Suprapubic skin (tissue), 4 donors: ENCODE measurements at regions not wholly inside any gene's neighbourhood (a gene's known extent, or its start where the extent isn't known, plus 50 kb on each side); places are given as distances from the start of the nearest gene placed in this dataset.
A peak's percentile ranks its signal among the peaks of the same experiment; 100 is the strongest.
"Not testable (repeated sequence)": the region's sequence is repeated elsewhere in the genome, so short reads cannot be mapped to it uniquely, and the experiment has no call there.

Source experiments
- DNase-seq, 2 donors: peaks; one replicate each; pipeline ENCODE4 v3.0.0-alpha.2; 2019; ENCODE audit warnings: low spot score in 2 of 2
- H3K27ac ChIP-seq: fragments of 200-600 bp; sonication (generic); one replicate; pipeline ENCODE4 v1.5.1; 2019
- H3K27me3 ChIP-seq: fragments of 200-600 bp; sonication (generic); one replicate; pipeline ENCODE4 v1.5.1; 2019
- H3K36me3 ChIP-seq: fragments of 200-600 bp; sonication (generic); one replicate; pipeline ENCODE4 v1.5.1; 2019
- H3K4me1 ChIP-seq: fragments of 200-600 bp; sonication (generic); one replicate; pipeline ENCODE4 v1.5.1; 2019
- H3K4me3 ChIP-seq: fragments of 200-600 bp; sonication (generic); one replicate; pipeline ENCODE4 v1.5.1; 2019; ENCODE audit warnings: mild to moderate bottlenecking
- H3K9me3 ChIP-seq: fragments of 200-600 bp; sonication (generic); one replicate; pipeline ENCODE4 v1.5.1; 2019
- EP300 ChIP-seq: sonication (generic); formaldehyde crosslinking; IDR thresholded peaks from one replicate; pipeline ENCODE4 v1.6.1; 2017; ENCODE audit warnings: antibody characterized with exemption
- POLR2A ChIP-seq, 2 donors: fragments of 450-650 bp; IDR thresholded peaks; one replicate each; pipeline ENCODE4 v1.6.1; 2017; ENCODE audit warnings: antibody characterized with exemption in 2 of 2, mild to moderate bottlenecking in 2 of 2, moderate library complexity in 2 of 2
- POLR2AphosphoS5 ChIP-seq, 3 donors: sonication (generic); formaldehyde crosslinking; IDR thresholded peaks; one replicate each; pipeline ENCODE4 v1.6.1; 2017; ENCODE audit warnings: antibody characterized with exemption in 3 of 3
- WGBS: methylation state at CpG from one replicate; pipeline ENCODE4 v1.1.5; 2018; 5-methylcytosine and 5-hydroxymethylcytosine counted together
- TF ChIP-seq, protein P1 (sequence below), 2 donors: fragments of 200-600 bp in 1 of 2; fragments of 450-650 bp in 1 of 2; sonication (generic) in 1 of 2; IDR thresholded peaks; one replicate each; pipeline ENCODE4 v1.5.1; 2016 to 2019; ENCODE audit warnings: antibody characterized with exemption in 2 of 2, mild to moderate bottlenecking in 1 of 2, moderate library complexity in 1 of 2

DNA sequence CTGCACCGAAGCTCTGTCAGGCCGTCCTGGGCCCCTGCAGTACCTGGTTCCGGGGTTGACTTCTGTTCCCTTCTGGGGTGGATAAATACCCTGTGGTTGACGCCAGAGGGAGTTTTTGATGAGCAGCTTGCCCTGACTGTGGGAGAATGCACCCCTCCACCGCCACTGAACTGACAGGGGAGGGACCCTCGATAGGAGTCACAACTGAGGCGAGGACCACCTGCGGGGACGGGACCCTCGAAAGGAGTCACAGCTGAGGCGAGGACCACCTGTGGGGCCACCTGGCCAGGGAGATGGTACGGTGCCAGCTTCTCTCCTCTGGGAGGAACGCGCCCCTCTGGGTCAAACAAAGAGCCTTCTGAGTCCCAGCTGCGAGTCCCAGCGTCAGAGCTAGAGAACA, 100.1 kb upstream of the FRMD1 start:
- no peaks in the 10 kb centered on the region for H3K36me3 ChIP-seq
- no peak for TF ChIP-seq EP300
- TF ChIP-seq POLR2AphosphoS5 (IDR thresholded peaks at IDR 0.05) = no peak
- no peak for TF ChIP-seq POLR2A (IDR thresholded peaks at IDR 0.05)
- TF ChIP-seq, protein P1, sequence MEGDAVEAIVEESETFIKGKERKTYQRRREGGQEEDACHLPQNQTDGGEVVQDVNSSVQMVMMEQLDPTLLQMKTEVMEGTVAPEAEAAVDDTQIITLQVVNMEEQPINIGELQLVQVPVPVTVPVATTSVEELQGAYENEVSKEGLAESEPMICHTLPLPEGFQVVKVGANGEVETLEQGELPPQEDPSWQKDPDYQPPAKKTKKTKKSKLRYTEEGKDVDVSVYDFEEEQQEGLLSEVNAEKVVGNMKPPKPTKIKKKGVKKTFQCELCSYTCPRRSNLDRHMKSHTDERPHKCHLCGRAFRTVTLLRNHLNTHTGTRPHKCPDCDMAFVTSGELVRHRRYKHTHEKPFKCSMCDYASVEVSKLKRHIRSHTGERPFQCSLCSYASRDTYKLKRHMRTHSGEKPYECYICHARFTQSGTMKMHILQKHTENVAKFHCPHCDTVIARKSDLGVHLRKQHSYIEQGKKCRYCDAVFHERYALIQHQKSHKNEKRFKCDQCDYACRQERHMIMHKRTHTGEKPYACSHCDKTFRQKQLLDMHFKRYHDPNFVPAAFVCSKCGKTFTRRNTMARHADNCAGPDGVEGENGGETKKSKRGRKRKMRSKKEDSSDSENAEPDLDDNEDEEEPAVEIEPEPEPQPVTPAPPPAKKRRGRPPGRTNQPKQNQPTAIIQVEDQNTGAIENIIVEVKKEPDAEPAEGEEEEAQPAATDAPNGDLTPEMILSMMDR (IDR thresholded peaks at IDR 0.05) = no peak
- H3K4me1 ChIP-seq = no peaks in the 10 kb centered on the region
- no peaks in the 10 kb centered on the region for H3K9me3 ChIP-seq
- no peak overlapping the region for H3K4me3 ChIP-seq
- H3K27me3 ChIP-seq = no peaks in the 10 kb centered on the region
- WGBS = 91% methylated on average over 14 of the region's 16 CpGs
- no peak overlapping the region for H3K27ac ChIP-seq
- peak; percentile 47 to 58 for DNase-seq

DNA sequence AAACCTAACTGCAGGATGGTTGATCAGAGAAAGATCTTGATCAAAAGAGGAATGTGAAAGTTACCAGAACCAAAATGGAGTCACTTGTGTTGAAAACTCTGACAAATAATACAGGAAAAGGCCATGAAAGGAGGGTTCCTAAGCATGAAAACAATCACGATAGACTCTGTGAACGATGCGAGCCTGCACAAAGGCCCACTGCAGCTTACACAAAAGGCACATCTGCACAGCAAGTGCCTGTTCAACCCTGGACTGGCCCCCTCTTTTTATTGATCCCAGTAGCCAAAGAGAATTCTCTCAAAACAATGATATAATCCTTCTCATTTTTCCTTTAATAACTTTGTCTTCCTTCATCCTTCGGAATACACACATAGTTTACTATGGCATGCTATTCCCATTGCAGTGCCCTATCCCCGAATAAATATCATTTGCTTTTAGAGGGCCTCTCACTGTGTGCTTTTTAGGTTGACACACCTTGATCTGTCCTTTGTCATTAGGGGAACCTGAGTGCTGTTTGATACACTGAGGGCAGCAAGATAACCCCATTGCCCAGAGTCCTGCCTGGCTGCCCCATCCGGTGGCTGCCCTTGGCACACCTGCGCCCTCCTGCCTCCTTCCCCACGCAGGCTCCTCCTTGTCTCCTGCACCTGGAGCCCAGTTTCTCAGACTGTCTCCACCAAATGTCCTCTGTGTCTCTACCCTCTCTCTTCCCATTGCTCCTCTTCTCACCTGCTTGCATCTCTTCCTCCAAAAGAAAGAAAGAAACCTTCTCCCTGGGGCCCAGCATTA, 98.3 kb upstream of the FRMD1 start:
- H3K4me3 ChIP-seq = no peak overlapping the region
- no peaks in the 10 kb centered on the region for H3K36me3 ChIP-seq
- H3K27ac ChIP-seq = no peak overlapping the region
- H3K4me1 ChIP-seq = no peaks in the 10 kb centered on the region
- no peaks in the 10 kb centered on the region for H3K27me3 ChIP-seq
- DNase-seq = peak in 1 of 2 donors; percentile 40
- no peak for TF ChIP-seq POLR2AphosphoS5 (IDR thresholded peaks at IDR 0.05)
- TF ChIP-seq, protein P1 (IDR thresholded peaks at IDR 0.05) = no peak
- TF ChIP-seq EP300 = no peak
- no peak for TF ChIP-seq POLR2A (IDR thresholded peaks at IDR 0.05)
- H3K9me3 ChIP-seq = no peaks in the 10 kb centered on the region
- 89% methylated on average over 8 of the region's 8 CpGs for WGBS

DNA sequence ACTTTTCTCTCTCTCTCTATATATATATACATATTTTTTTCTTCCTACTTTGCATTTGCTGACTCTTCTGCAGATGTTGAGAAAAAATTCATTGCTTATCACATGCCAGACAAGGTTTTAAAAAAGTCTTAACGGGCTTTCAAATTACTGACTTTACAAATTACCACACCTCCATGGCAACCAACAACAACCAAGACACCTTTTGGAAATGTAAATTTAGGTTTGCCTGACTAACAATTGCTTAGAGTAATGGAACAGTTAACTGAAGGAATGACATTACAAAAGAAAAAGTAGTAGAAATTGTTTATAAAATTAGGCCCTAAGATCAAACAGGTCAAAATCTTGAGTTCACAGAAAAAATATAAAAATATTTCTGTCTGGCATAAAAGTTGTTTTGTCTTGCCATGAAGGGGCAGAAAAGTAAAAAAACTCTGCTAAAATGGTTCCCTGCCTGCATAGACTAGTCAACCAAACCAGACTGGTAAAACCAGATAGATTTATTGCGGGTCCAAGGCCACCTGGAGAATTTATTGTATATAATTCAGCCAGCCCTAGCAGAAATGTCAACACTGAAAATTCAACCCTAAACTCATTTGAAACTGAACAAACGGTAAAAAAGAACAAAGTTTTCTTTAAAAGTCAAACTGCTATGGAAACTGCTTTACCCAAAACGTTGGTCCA, 92.8 kb upstream of the FRMD1 start:
- WGBS = 45% methylated on average over 4 of the region's 4 CpGs

DNA sequence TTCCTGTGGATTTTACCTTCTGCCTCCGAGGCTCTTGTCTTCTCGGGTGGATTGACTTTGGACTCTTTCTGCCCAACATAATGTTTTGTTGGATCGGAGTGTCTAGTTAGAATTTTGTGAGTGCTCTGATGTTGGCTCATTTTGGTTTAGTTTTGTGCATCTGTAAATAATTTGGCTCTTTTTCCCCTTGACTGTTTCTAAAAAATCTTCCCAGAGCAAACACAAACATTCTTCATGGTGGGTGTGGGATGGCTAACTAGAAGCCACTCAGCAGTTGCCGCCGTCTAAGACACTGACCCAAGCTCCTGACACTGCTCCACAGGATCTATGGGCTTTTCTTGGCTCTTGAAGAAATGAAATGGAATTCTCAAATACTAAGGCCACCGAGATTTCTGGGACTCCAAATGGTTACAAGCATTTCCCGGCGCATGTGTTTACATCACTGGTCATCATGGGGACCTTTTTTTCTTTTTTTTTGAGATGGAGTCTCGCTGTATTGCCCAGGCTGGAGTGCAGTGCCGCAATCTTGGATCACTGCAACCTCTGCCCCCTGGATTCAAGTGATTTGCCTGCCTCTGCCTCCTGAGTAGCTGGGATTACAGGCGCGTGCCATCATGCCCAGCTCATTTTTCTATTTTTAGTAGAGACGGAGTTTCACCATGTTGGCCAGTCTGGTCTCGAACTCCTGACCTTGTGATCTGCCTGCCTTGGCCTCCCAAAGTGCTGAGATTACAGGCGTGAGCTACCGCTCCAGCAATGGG, 92.0 kb upstream of the FRMD1 start:
- Histone ChIP-seq H3K4me1 (no peaks in the 10 kb centered on the region), H3K4me3 (no peak overlapping the region), H3K27ac (no peak overlapping the region), H3K27me3 (no peaks in the 10 kb centered on the region), H3K9me3 (no peaks in the 10 kb centered on the region), H3K36me3 (no peaks in the 10 kb centered on the region)
- 69% methylated on average over 16 of the region's 16 CpGs for WGBS
- no peak for DNase-seq
- TF ChIP-seq EP300 = no peak
- no peak for TF ChIP-seq POLR2AphosphoS5 (IDR thresholded peaks at IDR 0.05)
- no peak for TF ChIP-seq POLR2A (IDR thresholded peaks at IDR 0.05)
- TF ChIP-seq, protein P1 (IDR thresholded peaks at IDR 0.05) = no peak

More for the DNA sequence above, 92.8 kb upstream of the FRMD1 start:
- no peak overlapping the region for H3K27ac ChIP-seq
- DNase-seq = no peak
- no peaks in the 10 kb centered on the region for H3K4me1 ChIP-seq
- no peaks in the 10 kb centered on the region for H3K27me3 ChIP-seq
- no peaks in the 10 kb centered on the region for H3K9me3 ChIP-seq
- no peak overlapping the region for H3K4me3 ChIP-seq
- TF ChIP-seq EP300 (no peak), POLR2AphosphoS5 (IDR thresholded peaks at IDR 0.05) (no peak), POLR2A (IDR thresholded peaks at IDR 0.05) (no peak)
- TF ChIP-seq, protein P1 (IDR thresholded peaks at IDR 0.05) = no peak
- H3K36me3 ChIP-seq = no peaks in the 10 kb centered on the region

DNA sequence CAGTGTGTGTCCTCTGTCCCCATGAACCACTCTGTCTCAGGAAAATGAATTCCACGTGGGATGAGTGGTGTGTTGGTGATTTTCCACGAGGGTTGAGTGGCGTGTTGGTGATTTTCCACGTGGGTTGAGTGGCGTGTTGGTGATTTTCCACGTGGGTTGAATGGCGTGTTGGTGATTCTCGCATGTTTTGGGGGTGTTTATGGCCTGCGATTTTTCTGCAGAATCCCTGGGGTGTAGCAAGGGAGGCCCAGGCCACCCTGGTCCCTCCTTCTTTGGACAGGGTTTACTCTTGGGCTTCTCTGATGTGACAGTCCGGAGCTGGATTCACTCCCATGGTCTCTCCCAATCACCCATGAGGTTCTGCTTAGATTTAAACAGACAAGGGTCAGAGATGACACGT, 90.6 kb upstream of the FRMD1 start:
- Histone ChIP-seq H3K36me3 (no peaks in the 10 kb centered on the region), H3K27ac (no peak overlapping the region), H3K27me3 (no peaks in the 10 kb centered on the region), H3K4me3 (no peak overlapping the region), H3K9me3 (no peaks in the 10 kb centered on the region), H3K4me1 (no peaks in the 10 kb centered on the region)
- peak in 1 of 2 donors; percentile 13 for DNase-seq
- TF ChIP-seq EP300 = no peak
- TF ChIP-seq POLR2AphosphoS5 (IDR thresholded peaks at IDR 0.05) = no peak
- TF ChIP-seq POLR2A (IDR thresholded peaks at IDR 0.05) = no peak
- TF ChIP-seq, protein P1 (IDR thresholded peaks at IDR 0.05) = no peak
- WGBS = 94% methylated on average over 11 of the region's 11 CpGs

DNA sequence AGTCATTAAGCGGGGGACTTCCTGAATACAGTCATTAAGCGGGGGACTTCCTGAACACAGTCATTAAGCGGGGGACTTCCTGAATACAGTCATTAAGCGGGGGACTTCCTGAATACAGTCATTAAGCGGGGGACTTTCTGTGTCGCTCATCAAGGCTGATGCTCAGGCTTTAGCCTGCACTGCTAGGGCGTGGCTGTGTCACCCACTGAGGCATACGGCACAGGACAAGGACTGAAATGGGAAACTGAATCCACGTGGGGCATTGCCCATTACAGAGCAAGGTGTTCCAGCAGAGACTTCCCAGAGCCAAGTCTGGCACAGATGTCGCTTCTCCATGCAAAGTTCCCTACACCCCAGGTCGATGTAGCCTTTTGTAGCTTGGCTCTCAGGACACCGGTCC, 89.9 kb upstream of the FRMD1 start:
- not testable (repeated sequence) for H3K9me3 ChIP-seq, H3K27me3 ChIP-seq, H3K4me1 ChIP-seq, H3K36me3 ChIP-seq, H3K4me3 ChIP-seq, H3K27ac ChIP-seq
- peak in 1 of 2 donors; percentile 12 for DNase-seq
- WGBS = 85% methylated on average over 9 of the region's 12 CpGs

DNA sequence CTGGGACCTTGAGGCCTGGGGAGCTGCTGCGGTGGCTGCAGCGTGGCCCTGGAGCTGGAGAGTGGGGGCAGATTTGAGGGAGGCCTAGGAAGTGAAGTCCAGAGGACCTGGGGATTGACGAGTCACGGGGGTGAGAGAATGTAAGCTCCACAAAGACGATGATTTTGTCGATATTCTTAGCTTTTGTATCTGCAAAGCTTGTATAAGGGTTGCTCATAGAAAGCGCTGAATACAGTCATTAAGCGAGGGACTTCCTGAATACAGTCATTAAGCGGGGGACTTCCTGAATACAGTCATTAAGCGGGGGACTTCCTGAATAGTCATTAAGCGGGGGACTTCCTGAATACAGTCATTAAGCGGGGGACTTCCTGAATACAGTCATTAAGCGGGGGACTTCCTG, 89.3 kb upstream of the FRMD1 start:
- 94% methylated on average over 11 of the region's 13 CpGs for WGBS
- not testable (repeated sequence) for H3K4me3 ChIP-seq, DNase-seq, H3K36me3 ChIP-seq, H3K27ac ChIP-seq, H3K27me3 ChIP-seq, H3K4me1 ChIP-seq, H3K9me3 ChIP-seq
